CD8-positive, alpha-beta memory T cell (primary cell): ENCODE measurements at regions not wholly inside any gene's neighbourhood (a gene's known extent, or its start where the extent isn't known, plus 50 kb on each side); places are given as distances from the start of the nearest gene placed in this dataset.

Source experiments
- CTCF ChIA-PET: fragments of 350-600 bp; sonication (Branson Sonifier 250); formaldehyde crosslinking; loops from one replicate; lab custom pipeline; 2021; ENCODE audit warnings: antibody characterized with exemption; lab: Charles Lee
- POLR2A ChIA-PET: fragments of 350-600 bp; sonication (Branson Sonifier 250); formaldehyde crosslinking; loops from one replicate; lab custom pipeline; 2021; ENCODE audit warnings: antibody characterized with exemption; lab: Charles Lee
- DNase-seq, 5 donors: peaks; one replicate each; pipeline versions ENCODE4 v3.0.0 to v3.0.0-alpha.2; 2020 to 2022; ENCODE audit warnings: mixed read lengths in 1 of 5
- H3K27ac ChIP-seq: one replicate; pipeline ENCODE4 v1.7.0; 2013; ENCODE audit warnings: low read depth, mild to moderate bottlenecking, low read length, moderate library complexity
- H3K27me3 ChIP-seq: 2 replicates; pipeline ENCODE4 v1.7.0; 2013; ENCODE audit warnings: low read length, mild to moderate bottlenecking; ENCODE audit not compliant: insufficient read depth, poor library complexity, severe bottlenecking
- H3K36me3 ChIP-seq: 2 replicates; pipeline ENCODE4 v1.7.0; 2013; ENCODE audit warnings: mild to moderate bottlenecking, low read length, moderate library complexity; ENCODE audit not compliant: insufficient read depth
- H3K4me1 ChIP-seq: 2 replicates; pipeline ENCODE4 v1.7.0; 2013; ENCODE audit warnings: mild to moderate bottlenecking, low read length, moderate library complexity; ENCODE audit not compliant: insufficient read depth
- H3K4me3 ChIP-seq: 2 replicates; pipeline ENCODE4 v1.7.0; 2013; ENCODE audit warnings: mild to moderate bottlenecking, low read length
- H3K9me3 ChIP-seq: 2 replicates; pipeline ENCODE4 v1.7.0; 2013; ENCODE audit warnings: mild to moderate bottlenecking, low read length
- H3K27ac Mint-ChIP-seq, 8 donors: one replicate each; pipeline ENCODE4 v1.8.0; 2020 to 2021; ENCODE audit warnings: mixed read lengths in 8 of 8, mild to moderate bottlenecking in 6 of 8, inconsistent platforms in 3 of 8, moderate library complexity in 3 of 8
- H3K27me3 Mint-ChIP-seq, 2 donors: one replicate each; pipeline ENCODE4 v1.8.0; 2020 to 2021; ENCODE audit warnings: mixed read lengths in 2 of 2, mild to moderate bottlenecking in 1 of 2, moderate library complexity in 1 of 2
- H3K36me3 Mint-ChIP-seq, 3 donors: one replicate each; pipeline ENCODE4 v1.8.0; 2020 to 2021; ENCODE audit warnings: mixed read lengths in 3 of 3, inconsistent platforms in 1 of 3, mild to moderate bottlenecking in 1 of 3
- H3K4me1 Mint-ChIP-seq, 3 donors: one replicate each; pipeline ENCODE4 v1.8.0; 2020 to 2021; ENCODE audit warnings: mixed read lengths in 3 of 3, inconsistent platforms in 1 of 3, mild to moderate bottlenecking in 1 of 3
- H3K4me3 Mint-ChIP-seq, 7 donors: one replicate each; pipeline ENCODE4 v1.8.0; 2020 to 2021; ENCODE audit warnings: mixed read lengths in 7 of 7, mild to moderate bottlenecking in 6 of 7, moderate library complexity in 4 of 7, inconsistent platforms in 2 of 7
- H3K9me3 Mint-ChIP-seq, 5 donors: one replicate each; pipeline ENCODE4 v1.8.0; 2020 to 2022; ENCODE audit warnings: mixed read lengths in 5 of 5, mild to moderate bottlenecking in 3 of 5, moderate library complexity in 2 of 5, inconsistent platforms in 1 of 5

DNA sequence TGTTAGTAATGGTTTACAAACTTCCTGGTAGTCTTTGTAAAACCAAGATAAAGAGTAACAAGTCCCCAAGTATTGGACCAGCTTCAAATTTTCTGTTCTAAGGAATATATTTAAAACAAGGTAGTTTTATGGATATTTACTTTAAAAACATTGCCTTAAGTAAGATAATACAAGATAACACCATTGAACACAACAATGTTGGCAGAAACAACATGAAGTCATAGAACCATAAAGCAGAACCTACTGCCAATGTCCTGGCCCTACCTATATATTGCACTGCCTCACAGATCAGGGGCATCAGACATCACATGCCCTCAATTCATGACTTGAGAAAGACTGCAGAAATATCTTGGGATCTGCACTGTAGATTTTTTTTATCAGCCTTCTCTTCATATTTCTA, 1176.2 kb downstream of the PCDH7 start:
- ChIA-PET CTCF (no interaction called here), POLR2A (no interaction called here)
- H3K4me3 ChIP-seq = no peak overlapping the region
- Mint-ChIP-seq H3K9me3 (peaks cover 5 to 16% (median 11%) of the 10 kb centered on the region in 5 donors), H3K36me3 (no peaks in the 10 kb centered on the region), H3K27me3 (no peaks in the 10 kb centered on the region), H3K4me3 (no peak overlapping the region), H3K4me1 (no peaks in the 10 kb centered on the region), H3K27ac (no peak overlapping the region)
- DNase-seq = no peak
- no peaks in the 10 kb centered on the region for H3K4me1 ChIP-seq
- H3K36me3 ChIP-seq = no peaks in the 10 kb centered on the region
- no peaks in the 10 kb centered on the region for H3K27me3 ChIP-seq
- no peaks in the 10 kb centered on the region for H3K9me3 ChIP-seq
- H3K27ac ChIP-seq = no peak overlapping the region

DNA sequence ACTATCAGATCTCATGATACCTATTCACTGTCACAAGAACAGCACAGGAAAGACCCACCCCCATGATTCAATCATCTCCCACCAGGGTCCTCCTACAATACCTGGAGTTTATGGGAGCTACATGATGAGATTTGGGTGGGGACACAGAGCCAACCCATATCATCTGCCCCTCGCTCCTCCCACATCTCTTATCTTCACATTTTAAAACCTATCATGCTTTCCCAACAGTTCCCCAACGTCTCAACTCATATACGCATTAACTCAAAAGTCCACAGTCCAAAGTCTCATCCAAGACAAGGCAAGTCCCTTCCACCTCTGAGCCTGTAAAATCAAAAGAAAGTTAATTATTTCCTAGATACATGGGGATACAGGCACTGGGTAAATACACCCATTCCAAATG, 1185.2 kb downstream of the PCDH7 start:
- Histone ChIP-seq H3K27me3 (no peaks in the 10 kb centered on the region), H3K36me3 (no peaks in the 10 kb centered on the region), H3K4me3 (no peak overlapping the region), H3K9me3 (peaks cover 6% of the 10 kb centered on the region), H3K27ac (no peak overlapping the region), H3K4me1 (no peaks in the 10 kb centered on the region)
- ChIA-PET POLR2A (no interaction called here), CTCF (no interaction called here)
- Mint-ChIP-seq H3K27me3 (no peaks in the 10 kb centered on the region), H3K36me3 (no peaks in the 10 kb centered on the region), H3K4me3 (no peak overlapping the region), H3K9me3 (peaks cover 3 to 34% (median 12%) of the 10 kb centered on the region in 5 donors), H3K4me1 (no peaks in the 10 kb centered on the region), H3K27ac (no peak overlapping the region)
- DNase-seq = no peak

DNA sequence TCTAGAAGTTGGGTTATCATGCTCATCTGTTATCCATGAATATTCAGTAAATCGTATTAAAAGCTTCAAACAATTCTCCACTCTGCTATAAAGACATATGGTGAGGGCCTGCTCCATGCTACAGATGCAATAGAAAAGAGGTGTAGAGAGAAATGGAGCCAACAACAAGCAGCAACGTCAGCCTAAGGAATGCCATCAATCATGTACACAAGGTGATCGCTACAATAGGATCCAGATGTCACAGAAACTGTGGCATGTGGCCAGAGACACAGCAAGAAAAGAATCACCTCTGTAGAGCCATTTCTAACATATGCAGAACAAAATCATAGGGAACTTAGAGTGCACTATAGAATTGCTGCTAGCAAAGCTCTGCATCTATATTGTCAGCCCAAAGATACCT, 1188.1 kb downstream of the PCDH7 start:
- no peaks in the 10 kb centered on the region for H3K27me3 ChIP-seq
- peaks cover 3 to 37% (median 9%) of the 10 kb centered on the region in 5 donors for H3K9me3 Mint-ChIP-seq
- H3K9me3 ChIP-seq = peaks cover 6% of the 10 kb centered on the region
- no peaks in the 10 kb centered on the region for H3K27me3 Mint-ChIP-seq
- ChIA-PET CTCF (no interaction called here), POLR2A (no interaction called here)
- H3K27ac Mint-ChIP-seq = no peak overlapping the region
- no peaks in the 10 kb centered on the region for H3K36me3 ChIP-seq
- H3K36me3 Mint-ChIP-seq = no peaks in the 10 kb centered on the region
- no peak overlapping the region for H3K4me3 ChIP-seq
- H3K4me1 Mint-ChIP-seq = no peaks in the 10 kb centered on the region
- H3K4me3 Mint-ChIP-seq = no peak overlapping the region
- no peaks in the 10 kb centered on the region for H3K4me1 ChIP-seq
- DNase-seq = no peak
- H3K27ac ChIP-seq = no peak overlapping the region

DNA sequence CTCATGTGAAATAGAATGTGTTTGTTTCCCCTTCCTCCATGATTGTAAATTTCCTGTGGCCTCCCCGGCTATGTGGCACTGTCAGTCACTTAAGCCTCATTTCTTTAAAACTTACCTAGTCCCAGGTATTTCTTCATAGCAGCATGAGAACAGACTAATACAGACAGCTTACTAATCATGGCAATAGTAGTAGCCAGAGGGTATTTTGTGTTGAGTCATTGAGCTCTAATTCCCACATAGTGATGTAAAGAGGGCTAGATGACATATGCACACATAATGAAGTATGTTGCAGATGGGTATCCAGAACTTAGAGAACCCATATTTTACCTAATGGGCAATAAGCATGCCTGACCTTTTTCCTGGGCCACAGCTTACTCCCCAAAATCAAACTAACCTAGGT, 1197.2 kb downstream of the PCDH7 start:
- no peaks in the 10 kb centered on the region for H3K4me1 ChIP-seq
- no peaks in the 10 kb centered on the region for H3K4me1 Mint-ChIP-seq
- H3K36me3 ChIP-seq = no peaks in the 10 kb centered on the region
- peaks cover 2 to 26% (median 8%) of the 10 kb centered on the region in 5 donors for H3K9me3 Mint-ChIP-seq
- H3K27ac ChIP-seq = no peak overlapping the region
- H3K27me3 Mint-ChIP-seq = no peaks in the 10 kb centered on the region
- POLR2A ChIA-PET = no interaction called here
- no peak overlapping the region for H3K4me3 ChIP-seq
- no peaks in the 10 kb centered on the region for H3K27me3 ChIP-seq
- no peaks in the 10 kb centered on the region for H3K9me3 ChIP-seq
- no peak overlapping the region for H3K27ac Mint-ChIP-seq
- H3K36me3 Mint-ChIP-seq = no peaks in the 10 kb centered on the region
- no peak overlapping the region for H3K4me3 Mint-ChIP-seq
- CTCF ChIA-PET = no interaction called here
- DNase-seq = no peak

DNA sequence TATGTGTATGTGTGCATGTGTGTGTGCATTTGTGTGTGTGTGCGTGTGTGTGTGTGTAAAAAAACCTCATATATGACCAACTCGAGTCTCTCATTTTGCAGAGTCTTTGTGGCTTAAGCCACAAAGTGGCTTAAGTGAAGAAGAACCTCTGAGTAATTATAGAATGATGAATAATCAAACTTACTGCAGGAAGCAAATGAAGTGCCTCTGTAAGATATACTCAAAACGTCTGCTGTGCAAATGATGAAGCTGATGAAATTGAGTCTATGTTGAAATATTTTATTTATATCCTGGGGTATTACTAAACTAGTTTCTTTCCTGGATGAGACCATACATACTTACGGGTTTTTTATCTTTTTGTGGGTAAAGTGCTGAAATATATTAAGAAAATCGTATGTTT, 1198.7 kb downstream of the PCDH7 start:
- H3K4me1 ChIP-seq = no peaks in the 10 kb centered on the region
- Mint-ChIP-seq H3K27me3 (no peaks in the 10 kb centered on the region), H3K27ac (no peak overlapping the region), H3K4me1 (no peaks in the 10 kb centered on the region), H3K9me3 (peaks cover 2 to 21% (median 17%) of the 10 kb centered on the region in 5 donors), H3K36me3 (no peaks in the 10 kb centered on the region), H3K4me3 (no peak overlapping the region)
- H3K36me3 ChIP-seq = no peaks in the 10 kb centered on the region
- H3K9me3 ChIP-seq = no peaks in the 10 kb centered on the region
- H3K4me3 ChIP-seq = no peak overlapping the region
- ChIA-PET CTCF (no interaction called here), POLR2A (no interaction called here)
- H3K27me3 ChIP-seq = no peaks in the 10 kb centered on the region
- no peak overlapping the region for H3K27ac ChIP-seq
- DNase-seq = no peak

DNA sequence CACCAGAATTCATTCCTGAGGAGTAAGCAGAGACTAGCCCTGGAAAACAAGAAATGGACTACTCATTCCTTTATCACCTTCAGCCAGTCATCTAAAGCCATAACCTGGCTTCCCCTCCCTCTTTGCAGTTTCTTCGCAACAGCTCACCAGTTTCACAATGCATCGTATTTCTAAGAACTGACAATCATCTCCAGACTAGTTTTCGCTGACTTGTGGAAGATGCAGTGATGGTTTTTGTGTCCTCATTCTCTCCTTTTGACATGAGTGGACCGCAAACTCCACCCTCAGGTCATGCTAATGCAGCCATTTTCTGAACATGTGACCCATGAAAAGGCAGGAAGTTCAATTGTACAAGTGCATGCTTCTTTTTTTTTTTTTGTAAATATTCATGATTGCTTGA, 1203.5 kb downstream of the PCDH7 start:
- peaks cover 5 to 23% (median 14%) of the 10 kb centered on the region in 5 donors for H3K9me3 Mint-ChIP-seq
- Histone ChIP-seq H3K4me1 (no peaks in the 10 kb centered on the region), H3K27me3 (no peaks in the 10 kb centered on the region), H3K9me3 (no peaks in the 10 kb centered on the region), H3K27ac (no peak overlapping the region), H3K4me3 (no peak overlapping the region), H3K36me3 (no peaks in the 10 kb centered on the region)
- POLR2A ChIA-PET = no interaction called here
- no peaks in the 10 kb centered on the region for H3K4me1 Mint-ChIP-seq
- no peak overlapping the region for H3K27ac Mint-ChIP-seq
- no peaks in the 10 kb centered on the region for H3K27me3 Mint-ChIP-seq
- no peak for DNase-seq
- no peak overlapping the region for H3K4me3 Mint-ChIP-seq
- H3K36me3 Mint-ChIP-seq = no peaks in the 10 kb centered on the region
- CTCF ChIA-PET = no interaction called here

DNA sequence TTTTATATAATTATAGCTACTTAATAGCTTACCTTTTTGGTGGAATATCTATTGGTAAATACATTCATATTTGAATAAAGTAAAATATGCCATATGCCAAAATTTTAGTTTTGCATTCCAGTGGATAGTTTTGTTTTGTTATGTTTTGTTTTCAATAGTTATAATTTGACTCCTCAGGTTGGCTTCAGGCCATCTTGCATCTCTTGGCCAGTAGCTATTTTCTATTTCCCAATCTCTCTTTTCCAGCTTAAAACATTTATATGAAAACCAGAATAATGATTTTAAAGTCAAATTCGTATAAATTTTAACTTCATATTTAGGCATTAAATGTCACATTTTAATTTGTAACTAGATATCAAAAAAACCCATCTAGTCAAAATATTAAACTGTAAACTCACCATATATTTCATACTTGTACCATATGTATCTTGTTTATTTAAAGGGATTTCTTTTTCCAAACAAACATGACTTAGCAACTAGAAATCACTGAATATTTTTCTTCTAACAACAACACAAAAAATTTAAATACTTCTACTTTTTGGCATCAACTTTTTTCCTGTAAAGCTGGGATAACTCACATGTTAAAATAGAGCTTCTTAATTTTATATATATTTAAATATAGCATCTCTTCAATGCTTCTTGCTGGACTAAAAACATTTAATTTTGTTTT, 1209.6 kb downstream of the PCDH7 start:
- H3K27me3 Mint-ChIP-seq = no peaks in the 10 kb centered on the region
- no peak overlapping the region for H3K27ac ChIP-seq
- H3K4me1 Mint-ChIP-seq = no peaks in the 10 kb centered on the region
- no peak overlapping the region for H3K4me3 ChIP-seq
- H3K9me3 Mint-ChIP-seq = peaks cover 3 to 25% (median 6%) of the 10 kb centered on the region in 5 donors
- ChIA-PET POLR2A (no interaction called here), CTCF (no interaction called here)
- H3K4me1 ChIP-seq = no peaks in the 10 kb centered on the region
- no peaks in the 10 kb centered on the region for H3K36me3 Mint-ChIP-seq
- H3K36me3 ChIP-seq = no peaks in the 10 kb centered on the region
- no peak overlapping the region for H3K27ac Mint-ChIP-seq
- no peaks in the 10 kb centered on the region for H3K9me3 ChIP-seq
- no peak overlapping the region for H3K4me3 Mint-ChIP-seq
- H3K27me3 ChIP-seq = no peaks in the 10 kb centered on the region
- no peak for DNase-seq

DNA sequence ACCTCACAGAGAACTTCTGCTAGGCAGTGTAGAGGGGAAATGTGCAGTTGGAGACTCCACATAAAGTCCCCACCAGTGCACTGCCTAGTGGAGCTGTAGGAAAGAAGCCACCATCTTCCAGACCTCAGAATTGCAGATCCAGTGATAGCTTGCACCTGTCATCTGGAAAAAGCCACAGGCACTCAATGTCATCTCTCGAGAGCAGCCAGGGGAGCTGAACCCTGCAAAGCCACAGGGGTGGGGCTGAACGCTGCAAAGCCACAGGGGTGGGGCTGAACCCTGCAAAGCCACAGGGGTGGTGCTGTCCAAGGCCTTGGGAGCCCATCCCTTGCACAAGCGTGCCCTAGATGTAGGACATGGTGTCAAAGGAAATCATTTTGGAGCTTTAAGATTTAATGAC, 1226.3 kb downstream of the PCDH7 start:
- Mint-ChIP-seq H3K9me3 (peaks cover 5 to 31% (median 14%) of the 10 kb centered on the region in 5 donors), H3K36me3 (no peaks in the 10 kb centered on the region), H3K4me1 (no peaks in the 10 kb centered on the region), H3K4me3 (no peak overlapping the region), H3K27ac (no peak overlapping the region), H3K27me3 (no peaks in the 10 kb centered on the region)
- no peaks in the 10 kb centered on the region for H3K36me3 ChIP-seq
- no peaks in the 10 kb centered on the region for H3K9me3 ChIP-seq
- H3K4me3 ChIP-seq = no peak overlapping the region
- no peak overlapping the region for H3K27ac ChIP-seq
- H3K4me1 ChIP-seq = no peaks in the 10 kb centered on the region
- H3K27me3 ChIP-seq = no peaks in the 10 kb centered on the region
- CTCF ChIA-PET = no interaction called here
- POLR2A ChIA-PET = no interaction called here
- no peak for DNase-seq
